SK-N-MC (cell line): ENCODE measurements at regions not wholly inside any gene's neighbourhood (a gene's known extent, or its start where the extent isn't known, plus 50 kb on each side); places are given as distances from the start of the nearest gene placed in this dataset.

Source experiments
- EZH2 ChIP-seq: fragments of 200-600 bp; sonication (generic); IDR thresholded peaks from one replicate; pipeline ENCODE4 v1.6.1; 2017; ENCODE audit warnings: antibody characterized with exemption
- POLR2AphosphoS5 ChIP-seq: IDR thresholded peaks from 2 replicates; pipeline ENCODE4 v1.6.1; 2012; ENCODE audit warnings: mild to moderate bottlenecking, low read depth, low read length, borderline replicate concordance

GRCh38 chr3:34881026-34881425 lies 758.3 kb upstream of the ARPP21 start:
- TF ChIP-seq EZH2: no peak
- TF ChIP-seq POLR2AphosphoS5: no peak
